ENCODE measurements at regions not wholly inside any gene's neighbourhood (a gene's known extent, or its start where the extent isn't known, plus 50 kb on each side); places are given as distances from the start of the nearest gene placed in this dataset.
A peak's percentile ranks its signal among the peaks of the same experiment; 100 is the strongest.
"Not testable (repeated sequence)": the region's sequence is repeated elsewhere in the genome, so short reads cannot be mapped to it uniquely, and the experiment has no call there.

- DNase-seq (ENCODE audit: low spot score), result no peak
Measured at GRCh38 chrX:131356725-131357124, 67.6 kb upstream of the IGSF1 start.

GRCh38 chrX:131359611-131360010 is 70.5 kb upstream of the IGSF1 start:
- no peak for DNase-seq (ENCODE audit: low spot score)

GRCh38 chrX:131365766-131366165 is 76.7 kb upstream of the IGSF1 start:
- no peak for DNase-seq (ENCODE audit: low spot score)

- DNase-seq (ENCODE audit: low spot score), result peak; percentile 9
Measured at GRCh38 chrX:131366407-131366806, 77.3 kb upstream of the IGSF1 start.

GRCh38 chrX:131388293-131388692 is 99.2 kb upstream of the IGSF1 start:
- DNase-seq (ENCODE audit: low spot score), result no peak

GRCh38 chrX:131392666-131393065 is 103.6 kb upstream of the IGSF1 start:
- no peak for DNase-seq (ENCODE audit: low spot score)

GRCh38 chrX:131393426-131393825 is 104.3 kb upstream of the IGSF1 start:
- DNase-seq (ENCODE audit: low spot score), result no peak

GRCh38 chrX:131394384-131394783 is 105.3 kb upstream of the IGSF1 start:
- DNase-seq (ENCODE audit: low spot score), result no peak

GRCh38 chrX:131397891-131398290 is 108.8 kb upstream of the IGSF1 start:
- DNase-seq (ENCODE audit: low spot score), result no peak

GRCh38 chrX:131399678-131400428 is 110.7 kb upstream of the IGSF1 start:
- DNase-seq (ENCODE audit: low spot score), result no peak

GRCh38 chrX:131402124-131402811 is 113.2 kb upstream of the IGSF1 start:
- DNase-seq (ENCODE audit: low spot score), result no peak

GRCh38 chrX:131405497-131405896 is 116.4 kb upstream of the IGSF1 start:
- DNase-seq (ENCODE audit: low spot score), result no peak

GRCh38 chrX:131424895-131425294 is 119.0 kb upstream of the OR13H1 start:
- no peak for DNase-seq (ENCODE audit: low spot score)

GRCh38 chrX:131430465-131430864 is 113.4 kb upstream of the OR13H1 start:
- DNase-seq (ENCODE audit: low spot score), result not testable (repeated sequence)

- DNase-seq (ENCODE audit: low spot score), result no peak
Measured at GRCh38 chrX:131441033-131441432, 102.8 kb upstream of the OR13H1 start.

- no peak for DNase-seq (ENCODE audit: low spot score)
Measured at GRCh38 chrX:131445955-131446354, 97.9 kb upstream of the OR13H1 start.

GRCh38 chrX:131461855-131462254 is 82.0 kb upstream of the OR13H1 start:
- not testable (repeated sequence) for DNase-seq (ENCODE audit: low spot score)

- not testable (repeated sequence) for DNase-seq (ENCODE audit: low spot score)
Measured at GRCh38 chrX:131473809-131474208, 70.1 kb upstream of the OR13H1 start.

GRCh38 chrX:131477498-131477897 is 66.4 kb upstream of the OR13H1 start:
- no peak for DNase-seq (ENCODE audit: low spot score)
